ENCODE measurements at regions not wholly inside any gene's neighbourhood (a gene's known extent, or its start where the extent isn't known, plus 50 kb on each side); places are given as distances from the start of the nearest gene placed in this dataset.

DNA sequence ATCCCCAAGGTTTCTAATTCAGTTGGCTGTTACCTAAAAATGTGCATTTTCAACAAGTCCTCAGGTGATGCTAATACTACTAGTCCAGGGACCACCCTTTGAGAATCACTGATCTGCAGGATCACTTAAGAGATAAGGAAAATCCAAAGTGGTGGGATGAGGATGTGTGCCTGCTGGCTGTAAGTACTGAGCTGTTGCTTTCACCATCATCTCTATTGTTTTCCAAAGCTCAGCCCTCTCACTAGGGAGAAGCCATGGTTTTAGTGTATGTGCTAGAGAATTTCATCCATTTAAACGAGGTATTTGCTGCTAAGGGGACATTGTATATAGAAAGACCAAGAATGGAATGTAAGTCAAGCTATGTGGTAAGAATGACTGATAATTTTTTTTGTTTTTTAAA lies 202.3 kb downstream of the KIF21A start:
- TF ChIP-seq, protein P1, sequence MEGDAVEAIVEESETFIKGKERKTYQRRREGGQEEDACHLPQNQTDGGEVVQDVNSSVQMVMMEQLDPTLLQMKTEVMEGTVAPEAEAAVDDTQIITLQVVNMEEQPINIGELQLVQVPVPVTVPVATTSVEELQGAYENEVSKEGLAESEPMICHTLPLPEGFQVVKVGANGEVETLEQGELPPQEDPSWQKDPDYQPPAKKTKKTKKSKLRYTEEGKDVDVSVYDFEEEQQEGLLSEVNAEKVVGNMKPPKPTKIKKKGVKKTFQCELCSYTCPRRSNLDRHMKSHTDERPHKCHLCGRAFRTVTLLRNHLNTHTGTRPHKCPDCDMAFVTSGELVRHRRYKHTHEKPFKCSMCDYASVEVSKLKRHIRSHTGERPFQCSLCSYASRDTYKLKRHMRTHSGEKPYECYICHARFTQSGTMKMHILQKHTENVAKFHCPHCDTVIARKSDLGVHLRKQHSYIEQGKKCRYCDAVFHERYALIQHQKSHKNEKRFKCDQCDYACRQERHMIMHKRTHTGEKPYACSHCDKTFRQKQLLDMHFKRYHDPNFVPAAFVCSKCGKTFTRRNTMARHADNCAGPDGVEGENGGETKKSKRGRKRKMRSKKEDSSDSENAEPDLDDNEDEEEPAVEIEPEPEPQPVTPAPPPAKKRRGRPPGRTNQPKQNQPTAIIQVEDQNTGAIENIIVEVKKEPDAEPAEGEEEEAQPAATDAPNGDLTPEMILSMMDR (IDR thresholded peaks at IDR 0.05; ENCODE audit: low read depth, low read length), result no peak
- H3K4me3 ChIP-seq (ENCODE audit: low read depth, low read length), result no peak overlapping the region
- DNase-seq (ENCODE audit: low read depth, low spot score), result no peak
- in situ Hi-C loops (cut with HindIII; ENCODE audit: low sequenced_read_pairs), result no loop called here

DNA sequence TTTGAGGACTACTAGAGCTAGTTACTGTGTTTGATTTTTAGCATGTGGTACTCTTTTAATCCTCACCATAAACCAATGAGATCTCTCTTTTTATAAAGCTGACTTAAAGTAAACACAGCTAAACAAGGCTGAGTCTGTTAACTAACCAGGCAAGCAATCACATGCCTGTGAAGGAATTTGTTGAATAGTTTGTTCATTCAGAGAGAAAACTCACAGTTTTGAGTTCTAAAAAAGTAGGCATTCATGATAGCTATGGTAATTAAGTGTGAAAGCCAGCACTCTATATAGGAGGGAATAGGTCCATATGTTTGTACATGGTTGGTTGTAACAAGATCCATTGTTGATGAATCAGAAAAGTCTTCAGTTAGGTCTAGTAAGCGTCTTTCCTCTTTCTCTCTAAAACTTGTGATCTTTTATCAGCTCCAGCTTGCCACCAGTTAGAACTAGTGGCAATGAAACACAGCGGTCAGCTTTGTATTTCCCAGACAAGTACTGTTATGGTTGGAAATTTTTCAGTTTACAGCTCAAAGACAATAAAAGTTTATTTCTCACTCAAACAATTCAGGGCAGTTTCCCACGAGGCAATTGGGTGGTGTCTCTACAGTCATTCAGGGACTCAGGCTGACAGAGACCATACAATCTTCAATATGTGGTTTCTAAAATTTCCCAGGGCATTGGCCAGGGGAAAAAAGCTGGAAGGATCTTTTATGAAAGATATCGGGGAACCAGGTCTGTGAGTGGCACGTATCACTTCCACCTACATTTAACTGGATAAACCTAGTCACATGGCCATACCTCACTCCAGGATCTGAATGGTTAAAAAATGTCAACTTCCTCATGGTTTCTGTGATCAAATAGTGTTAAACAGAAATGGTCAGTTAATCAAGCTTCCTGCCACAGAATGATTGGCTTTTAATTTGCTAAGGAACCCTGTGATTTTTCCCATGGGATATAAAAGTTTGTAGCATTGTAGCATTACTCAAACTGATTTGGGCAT lies 203.1 kb downstream of the KIF21A start:
- DNase-seq (ENCODE audit: low read depth, low spot score), result peak; percentile 35

DNA sequence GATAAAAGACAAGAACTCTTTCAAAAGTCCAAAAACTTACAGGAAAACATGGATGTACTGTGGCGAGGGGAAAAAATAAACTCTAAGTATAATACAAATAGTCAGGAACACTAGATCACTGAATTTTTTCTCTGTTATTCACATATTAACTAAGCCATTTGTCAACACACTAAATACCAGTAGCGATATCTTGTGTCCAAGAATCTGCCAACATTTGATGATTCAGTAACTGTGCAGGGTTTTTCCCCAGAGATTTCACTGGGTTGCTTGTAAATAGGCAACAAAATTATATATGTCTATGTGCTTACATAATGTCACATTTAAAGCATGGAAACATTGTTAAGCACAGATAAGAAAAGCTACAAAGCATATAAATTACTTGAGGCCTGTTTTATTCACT lies 205.9 kb downstream of the KIF21A start:
- TF ChIP-seq, protein P1 (IDR thresholded peaks at IDR 0.05; ENCODE audit: low read depth, low read length), result no peak
- peak; percentile 75 for DNase-seq (ENCODE audit: low read depth, low spot score)
- in situ Hi-C loops (cut with HindIII; ENCODE audit: low sequenced_read_pairs), result no loop called here
- no peak overlapping the region for H3K4me3 ChIP-seq (ENCODE audit: low read depth, low read length)

More for the DNA sequence above, 203.1 kb downstream of the KIF21A start:
- no peak overlapping the region for H3K4me3 ChIP-seq (ENCODE audit: low read depth, low read length)
- in situ Hi-C loops (cut with HindIII; ENCODE audit: low sequenced_read_pairs), result no loop called here
- TF ChIP-seq, protein P1 (IDR thresholded peaks at IDR 0.05; ENCODE audit: low read depth, low read length), result no peak

DNA sequence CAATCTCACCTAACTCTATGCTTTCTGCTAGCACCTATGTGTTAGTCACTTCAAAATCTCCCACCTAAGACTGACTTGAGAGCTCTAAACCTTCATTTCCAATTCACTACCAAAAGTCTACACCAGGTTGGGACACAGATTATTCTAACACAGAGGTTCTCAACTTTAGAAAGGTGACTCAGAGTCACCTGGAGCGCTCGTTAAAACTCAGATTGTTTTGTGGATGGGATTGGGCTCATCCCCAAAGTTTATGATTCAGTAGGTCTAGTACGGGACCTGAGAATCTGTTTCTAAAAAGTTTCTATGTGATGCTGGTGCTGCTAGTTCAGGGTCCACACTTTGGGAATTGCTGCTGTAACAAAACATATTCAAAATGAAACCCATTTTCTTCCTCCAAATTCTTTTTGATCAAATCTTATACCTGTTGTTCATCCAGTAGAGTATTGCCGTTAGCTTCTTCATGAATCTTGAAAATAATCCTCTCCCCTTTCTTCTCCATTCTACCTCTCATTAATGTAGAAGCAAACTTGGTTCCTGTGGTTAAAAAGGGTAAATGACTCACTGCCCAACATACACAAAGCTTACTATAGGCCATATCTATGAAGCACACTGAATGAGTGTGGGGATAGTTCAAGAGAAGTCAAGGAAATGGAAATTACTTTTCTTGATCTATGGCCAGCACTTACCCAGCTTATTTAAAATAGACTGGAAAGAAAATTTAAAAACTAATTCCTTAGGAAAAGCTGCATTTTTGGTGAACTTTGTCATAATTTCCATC lies 206.7 kb downstream of the KIF21A start:
- H3K4me3 ChIP-seq (ENCODE audit: low read depth, low read length), result no peak overlapping the region
- TF ChIP-seq, protein P1 (IDR thresholded peaks at IDR 0.05; ENCODE audit: low read depth, low read length), result no peak
- DNase-seq (ENCODE audit: low read depth, low spot score), result peak; percentile 81
- in situ Hi-C loops (cut with HindIII; ENCODE audit: low sequenced_read_pairs), result no loop called here

DNA sequence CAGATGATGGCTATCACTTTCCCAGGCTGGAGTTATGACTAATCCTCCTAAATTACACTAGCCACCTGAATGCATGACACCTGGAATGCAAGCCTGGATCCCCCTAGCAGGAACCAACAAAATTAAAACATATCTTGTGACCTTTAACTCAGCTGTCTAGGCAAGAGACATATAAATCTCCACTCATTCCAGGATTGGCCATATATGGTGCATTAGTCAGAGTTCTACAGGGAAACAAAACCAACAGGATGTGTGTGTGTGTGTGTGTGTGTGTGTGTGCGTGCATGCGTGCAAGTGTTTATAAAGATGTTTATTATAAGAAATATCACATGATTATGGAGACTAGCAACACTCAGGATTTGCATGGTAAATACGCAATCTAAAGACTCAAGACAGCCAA lies 212.8 kb downstream of the KIF21A start:
- no peak overlapping the region for H3K4me3 ChIP-seq (ENCODE audit: low read depth, low read length)
- DNase-seq (ENCODE audit: low read depth, low spot score), result peak; percentile 78
- TF ChIP-seq, protein P1 (IDR thresholded peaks at IDR 0.05; ENCODE audit: low read depth, low read length), result no peak
- in situ Hi-C loops (cut with HindIII; ENCODE audit: low sequenced_read_pairs), result no loop called here

DNA sequence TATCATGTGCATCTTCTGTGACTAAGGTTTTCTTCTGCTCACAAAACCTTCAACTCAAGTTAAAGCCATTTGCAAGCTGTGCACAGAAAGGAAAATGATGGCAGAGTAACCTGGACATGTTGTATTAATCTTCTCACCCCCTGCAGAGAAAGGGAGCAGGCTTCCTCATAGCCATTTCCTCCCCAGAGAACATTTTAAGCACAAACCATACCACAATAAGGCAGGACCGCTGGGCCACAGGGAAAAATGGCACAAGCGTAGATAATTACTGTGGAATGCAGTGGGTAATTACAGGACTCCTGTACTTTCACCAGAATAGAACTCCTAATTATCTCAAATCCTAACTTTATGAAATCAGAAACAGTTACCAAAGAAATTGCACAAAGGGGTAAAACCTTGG lies 215.7 kb downstream of the KIF21A start:
- in situ Hi-C loops (cut with HindIII; ENCODE audit: low sequenced_read_pairs), result no loop called here
- TF ChIP-seq, protein P1 (IDR thresholded peaks at IDR 0.05; ENCODE audit: low read depth, low read length), result no peak
- no peak overlapping the region for H3K4me3 ChIP-seq (ENCODE audit: low read depth, low read length)
- DNase-seq (ENCODE audit: low read depth, low spot score), result peak; percentile 67
